ENCODE measurements at regions not wholly inside any gene's neighbourhood (a gene's known extent, or its start where the extent isn't known, plus 50 kb on each side); places are given as distances from the start of the nearest gene placed in this dataset.
"Not testable (repeated sequence)": the region's sequence is repeated elsewhere in the genome, so short reads cannot be mapped to it uniquely, and the experiment has no call there.

DNA sequence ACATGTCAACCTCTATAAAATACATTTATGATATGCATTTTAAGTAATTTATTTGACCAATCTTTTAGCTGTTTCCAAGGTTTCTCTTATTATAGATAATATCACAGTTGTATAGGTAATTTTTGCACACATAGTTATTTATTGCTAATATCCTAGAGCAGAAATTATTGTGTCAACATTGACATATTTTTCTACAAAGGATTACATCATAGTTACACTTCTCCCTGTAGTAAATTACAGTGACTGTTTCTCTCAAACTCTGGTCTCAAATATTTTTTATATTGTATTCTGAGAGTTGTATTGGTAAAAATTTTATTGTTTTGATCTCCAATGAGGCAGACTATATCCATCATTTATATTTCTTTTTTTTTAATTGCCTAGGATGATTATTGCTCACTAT is 714.4 kb upstream of the CDH6 start:
- H3K4me3 ChIP-seq (ENCODE audit: low read length) = no peak overlapping the region
- H3K27ac ChIP-seq (ENCODE audit: low read length) = no peak overlapping the region
- no peaks in the 10 kb centered on the region for H3K27me3 ChIP-seq (ENCODE audit: control insufficient read depth, insufficient read depth, low read length)
- H3K36me3 ChIP-seq (ENCODE audit: control insufficient read depth, insufficient read depth, low read length) = no peaks in the 10 kb centered on the region
- no peaks in the 10 kb centered on the region for H3K4me1 ChIP-seq (ENCODE audit: control insufficient read depth, insufficient read depth, low read length)
- 0 out of 2 replicates have a peak, but pooled peaks cover 1% of the 10 kb centered on the region for H3K9me3 ChIP-seq (ENCODE audit: control insufficient read depth, insufficient read depth, low read length)
- no peak for DNase-seq (ENCODE audit: low read depth, low spot score)

- DNase-seq (ENCODE audit: low read depth, low spot score) = no peak
- no peaks in the 10 kb centered on the region for H3K36me3 ChIP-seq (ENCODE audit: control insufficient read depth, insufficient read depth, low read length)
- H3K9me3 ChIP-seq (ENCODE audit: control insufficient read depth, insufficient read depth, low read length) = 0 out of 2 replicates have a peak, but pooled peaks cover 1% of the 10 kb centered on the region
- no peaks in the 10 kb centered on the region for H3K4me1 ChIP-seq (ENCODE audit: control insufficient read depth, insufficient read depth, low read length)
- H3K27ac ChIP-seq (ENCODE audit: low read length) = no peak overlapping the region
- WGBS (ENCODE audit: insufficient coverage, insufficient read length) = no CpG with 5 or more reads among the region's 4 CpGs
- H3K4me3 ChIP-seq (ENCODE audit: low read length) = no peak overlapping the region
- H3K27me3 ChIP-seq (ENCODE audit: control insufficient read depth, insufficient read depth, low read length) = no peaks in the 10 kb centered on the region
Measured at GRCh38 chr5:30475429-30475828, 718.1 kb upstream of the CDH6 start.

DNA sequence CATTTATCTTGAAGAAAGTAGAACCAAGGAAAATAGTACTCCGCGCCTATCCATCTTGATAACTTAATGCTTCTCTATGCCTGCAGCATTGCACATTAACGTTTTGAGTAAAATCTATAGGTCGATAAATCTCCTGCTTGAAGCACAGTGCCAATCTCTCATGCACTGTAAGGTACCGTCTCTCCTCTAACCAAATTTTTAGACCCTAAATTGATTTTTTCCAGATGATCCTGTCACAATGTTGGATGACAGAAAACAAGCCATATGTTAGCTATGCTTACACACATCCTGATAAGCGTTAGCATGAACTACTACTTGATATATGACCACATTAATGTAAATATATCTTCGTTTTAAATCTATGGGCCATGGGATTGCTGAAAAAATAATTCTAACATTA is 723.8 kb upstream of the CDH6 start:
- Histone ChIP-seq H3K27ac (ENCODE audit: low read length) (no peak overlapping the region), H3K4me1 (ENCODE audit: control insufficient read depth, insufficient read depth, low read length) (no peaks in the 10 kb centered on the region), H3K27me3 (ENCODE audit: control insufficient read depth, insufficient read depth, low read length) (no peaks in the 10 kb centered on the region), H3K9me3 (ENCODE audit: control insufficient read depth, insufficient read depth, low read length) (no peaks in the 10 kb centered on the region), H3K36me3 (ENCODE audit: control insufficient read depth, insufficient read depth, low read length) (no peaks in the 10 kb centered on the region), H3K4me3 (ENCODE audit: low read length) (no peak overlapping the region)
- no peak for DNase-seq (ENCODE audit: low read depth, low spot score)
- WGBS (ENCODE audit: insufficient coverage, insufficient read length) = no CpG with 5 or more reads among the region's 7 CpGs

- Histone ChIP-seq H3K27ac (ENCODE audit: low read length) (no peak overlapping the region), H3K36me3 (ENCODE audit: control insufficient read depth, insufficient read depth, low read length) (no peaks in the 10 kb centered on the region), H3K27me3 (ENCODE audit: control insufficient read depth, insufficient read depth, low read length) (no peaks in the 10 kb centered on the region), H3K9me3 (ENCODE audit: control insufficient read depth, insufficient read depth, low read length) (no peaks in the 10 kb centered on the region), H3K4me3 (ENCODE audit: low read length) (no peak overlapping the region), H3K4me1 (ENCODE audit: control insufficient read depth, insufficient read depth, low read length) (no peaks in the 10 kb centered on the region)
- no peak for DNase-seq (ENCODE audit: low read depth, low spot score)
Measured at GRCh38 chr5:30458681-30459080, 734.8 kb upstream of the CDH6 start.

GRCh38 chr5:30455484-30455883 is 738.0 kb upstream of the CDH6 start:
- not testable (repeated sequence) for H3K27me3 ChIP-seq (ENCODE audit: control insufficient read depth, insufficient read depth, low read length); H3K36me3 ChIP-seq (ENCODE audit: control insufficient read depth, insufficient read depth, low read length); DNase-seq (ENCODE audit: low read depth, low spot score); H3K4me1 ChIP-seq (ENCODE audit: control insufficient read depth, insufficient read depth, low read length); H3K27ac ChIP-seq (ENCODE audit: low read length); H3K9me3 ChIP-seq (ENCODE audit: control insufficient read depth, insufficient read depth, low read length); H3K4me3 ChIP-seq (ENCODE audit: low read length)
- no CpG with 5 or more reads among the region's 3 CpGs for WGBS (ENCODE audit: insufficient coverage, insufficient read length)

- DNase-seq (ENCODE audit: low read depth, low spot score) = no peak
- H3K27me3 ChIP-seq (ENCODE audit: control insufficient read depth, insufficient read depth, low read length) = no peaks in the 10 kb centered on the region
- no peak overlapping the region for H3K27ac ChIP-seq (ENCODE audit: low read length)
- no peak overlapping the region for H3K4me3 ChIP-seq (ENCODE audit: low read length)
- WGBS (ENCODE audit: insufficient coverage, insufficient read length) = no CpG with 5 or more reads among the region's 1 CpG
- no peaks in the 10 kb centered on the region for H3K9me3 ChIP-seq (ENCODE audit: control insufficient read depth, insufficient read depth, low read length)
- H3K36me3 ChIP-seq (ENCODE audit: control insufficient read depth, insufficient read depth, low read length) = no peaks in the 10 kb centered on the region
- no peaks in the 10 kb centered on the region for H3K4me1 ChIP-seq (ENCODE audit: control insufficient read depth, insufficient read depth, low read length)
Measured at GRCh38 chr5:30453168-30453567, 740.3 kb upstream of the CDH6 start.

- no peaks in the 10 kb centered on the region for H3K4me1 ChIP-seq (ENCODE audit: control insufficient read depth, insufficient read depth, low read length)
- no CpG with 5 or more reads among the region's 1 CpG for WGBS (ENCODE audit: insufficient coverage, insufficient read length)
- H3K9me3 ChIP-seq (ENCODE audit: control insufficient read depth, insufficient read depth, low read length) = no peaks in the 10 kb centered on the region
- no peaks in the 10 kb centered on the region for H3K27me3 ChIP-seq (ENCODE audit: control insufficient read depth, insufficient read depth, low read length)
- H3K4me3 ChIP-seq (ENCODE audit: low read length) = no peak overlapping the region
- DNase-seq (ENCODE audit: low read depth, low spot score) = no peak
- H3K36me3 ChIP-seq (ENCODE audit: control insufficient read depth, insufficient read depth, low read length) = no peaks in the 10 kb centered on the region
- no peak overlapping the region for H3K27ac ChIP-seq (ENCODE audit: low read length)
Measured at GRCh38 chr5:30450153-30450552, 743.3 kb upstream of the CDH6 start.

DNA sequence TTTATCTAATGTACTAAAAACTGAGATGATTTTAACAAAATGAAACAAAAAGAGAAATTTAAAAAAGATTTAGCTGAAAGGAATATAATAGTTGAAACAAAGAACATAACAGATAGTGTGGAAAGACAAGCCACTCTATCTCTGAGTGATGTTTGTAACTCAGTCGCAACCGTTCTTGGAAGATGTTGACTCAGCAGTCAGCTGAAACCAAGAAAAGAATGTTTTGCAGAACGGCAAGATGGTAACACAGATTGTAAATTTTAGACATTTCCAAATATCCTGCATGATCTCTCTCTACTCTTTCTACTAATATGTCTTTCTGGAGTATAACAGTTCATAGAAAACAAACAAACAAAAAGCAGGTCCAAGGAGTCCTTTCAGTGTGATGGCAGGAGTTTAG is 746.1 kb upstream of the CDH6 start:
- DNase-seq (ENCODE audit: low read depth, low spot score) = no peak
- Histone ChIP-seq H3K9me3 (ENCODE audit: control insufficient read depth, insufficient read depth, low read length) (no peaks in the 10 kb centered on the region), H3K27ac (ENCODE audit: low read length) (no peak overlapping the region), H3K4me3 (ENCODE audit: low read length) (no peak overlapping the region), H3K36me3 (ENCODE audit: control insufficient read depth, insufficient read depth, low read length) (no peaks in the 10 kb centered on the region), H3K27me3 (ENCODE audit: control insufficient read depth, insufficient read depth, low read length) (no peaks in the 10 kb centered on the region), H3K4me1 (ENCODE audit: control insufficient read depth, insufficient read depth, low read length) (no peaks in the 10 kb centered on the region)
- WGBS (ENCODE audit: insufficient coverage, insufficient read length) = no CpG with 5 or more reads among the region's 3 CpGs

DNA sequence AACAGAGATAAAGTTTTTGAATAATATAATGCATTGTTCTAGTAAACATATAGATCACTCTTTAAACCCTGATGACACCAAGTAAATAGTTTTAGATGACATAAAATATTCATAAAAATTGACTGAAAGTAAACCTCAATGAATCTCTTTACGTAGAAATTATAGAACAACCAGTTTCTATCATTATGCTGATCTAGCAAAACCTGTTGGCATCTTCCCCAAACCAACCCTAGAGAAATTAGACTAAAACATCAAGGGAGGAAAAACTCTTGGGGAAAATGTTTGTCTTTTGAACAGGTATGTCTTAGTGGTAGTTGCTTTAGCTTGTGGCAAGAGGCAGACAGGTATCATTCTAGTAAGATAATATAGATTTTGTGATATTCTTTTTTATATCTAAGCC is 747.0 kb upstream of the CDH6 start:
- Histone ChIP-seq H3K4me3 (ENCODE audit: low read length) (no peak overlapping the region), H3K9me3 (ENCODE audit: control insufficient read depth, insufficient read depth, low read length) (no peaks in the 10 kb centered on the region), H3K27ac (ENCODE audit: low read length) (no peak overlapping the region), H3K27me3 (ENCODE audit: control insufficient read depth, insufficient read depth, low read length) (no peaks in the 10 kb centered on the region), H3K4me1 (ENCODE audit: control insufficient read depth, insufficient read depth, low read length) (no peaks in the 10 kb centered on the region), H3K36me3 (ENCODE audit: control insufficient read depth, insufficient read depth, low read length) (no peaks in the 10 kb centered on the region)
- DNase-seq (ENCODE audit: low read depth, low spot score) = no peak
- no CpG with 5 or more reads among the region's 1 CpG for WGBS (ENCODE audit: insufficient coverage, insufficient read length)

- no peak for DNase-seq (ENCODE audit: low read depth, low spot score)
- H3K4me1 ChIP-seq (ENCODE audit: control insufficient read depth, insufficient read depth, low read length) = no peaks in the 10 kb centered on the region
- H3K36me3 ChIP-seq (ENCODE audit: control insufficient read depth, insufficient read depth, low read length) = no peaks in the 10 kb centered on the region
- H3K9me3 ChIP-seq (ENCODE audit: control insufficient read depth, insufficient read depth, low read length) = no peaks in the 10 kb centered on the region
- H3K27me3 ChIP-seq (ENCODE audit: control insufficient read depth, insufficient read depth, low read length) = no peaks in the 10 kb centered on the region
- no peak overlapping the region for H3K4me3 ChIP-seq (ENCODE audit: low read length)
- H3K27ac ChIP-seq (ENCODE audit: low read length) = no peak overlapping the region
- no CpG with 5 or more reads among the region's 1 CpG for WGBS (ENCODE audit: insufficient coverage, insufficient read length)
Measured at GRCh38 chr5:30438785-30439184, 754.7 kb upstream of the CDH6 start.

GRCh38 chr5:30436691-30437090 is 756.8 kb upstream of the CDH6 start:
- Histone ChIP-seq H3K4me1 (ENCODE audit: control insufficient read depth, insufficient read depth, low read length) (no peaks in the 10 kb centered on the region), H3K27ac (ENCODE audit: low read length) (no peak overlapping the region), H3K4me3 (ENCODE audit: low read length) (no peak overlapping the region), H3K27me3 (ENCODE audit: control insufficient read depth, insufficient read depth, low read length) (no peaks in the 10 kb centered on the region), H3K36me3 (ENCODE audit: control insufficient read depth, insufficient read depth, low read length) (no peaks in the 10 kb centered on the region), H3K9me3 (ENCODE audit: control insufficient read depth, insufficient read depth, low read length) (no peaks in the 10 kb centered on the region)
- no CpG with 5 or more reads among the region's 3 CpGs for WGBS (ENCODE audit: insufficient coverage, insufficient read length)
- DNase-seq (ENCODE audit: low read depth, low spot score) = no peak

All from iPS DF 6.9 (cell line).